ENCODE measurements at regions not wholly inside any gene's neighbourhood (a gene's known extent, or its start where the extent isn't known, plus 50 kb on each side); places are given as distances from the start of the nearest gene placed in this dataset.
"Not testable (repeated sequence)": the region's sequence is repeated elsewhere in the genome, so short reads cannot be mapped to it uniquely, and the experiment has no call there.

DNA sequence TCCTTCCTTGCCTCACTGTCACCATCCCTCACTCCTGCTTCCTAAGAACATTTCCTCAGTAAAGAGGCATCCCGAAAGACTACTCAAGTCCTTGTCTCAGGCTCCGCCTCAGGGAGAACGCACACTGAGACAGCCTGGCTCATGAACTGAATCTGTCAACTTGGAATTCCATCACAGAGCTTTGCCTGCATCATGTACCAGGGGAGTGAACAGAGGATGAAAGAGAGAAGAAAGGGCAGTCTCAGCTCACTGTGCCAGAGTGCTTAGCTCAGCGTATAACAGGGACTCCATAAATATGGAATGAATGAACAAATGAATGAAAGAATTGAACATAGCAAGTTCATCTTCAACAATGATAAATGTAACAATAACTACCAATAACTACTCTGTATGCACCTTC, 68.7 kb upstream of the SLC1A3 start:
- Mint-ChIP-seq H3K27me3 (peaks cover 8% of the 10 kb centered on the region), H3K27ac (no peak overlapping the region), H3K4me1 (no peaks in the 10 kb centered on the region), H3K9me3 (no peaks in the 10 kb centered on the region), H3K36me3 (ENCODE audit: low read depth) (no peaks in the 10 kb centered on the region), H3K4me3 (no peak overlapping the region)
- ChIA-PET POLR2A (no interaction called here), CTCF (no interaction called here)
- DNase-seq, result no peak

- ChIA-PET POLR2A (no interaction called here), CTCF (no interaction called here)
- no peaks in the 10 kb centered on the region for H3K4me1 Mint-ChIP-seq
- no peak overlapping the region for H3K27ac Mint-ChIP-seq
- no peaks in the 10 kb centered on the region for H3K27me3 Mint-ChIP-seq
- no peak overlapping the region for H3K4me3 Mint-ChIP-seq
- H3K9me3 Mint-ChIP-seq, result no peaks in the 10 kb centered on the region
- no peaks in the 10 kb centered on the region for H3K36me3 Mint-ChIP-seq (ENCODE audit: low read depth)
- DNase-seq, result no peak
Observed at GRCh38 chr5:36552651-36553393, 53.6 kb upstream of the SLC1A3 start.

DNA sequence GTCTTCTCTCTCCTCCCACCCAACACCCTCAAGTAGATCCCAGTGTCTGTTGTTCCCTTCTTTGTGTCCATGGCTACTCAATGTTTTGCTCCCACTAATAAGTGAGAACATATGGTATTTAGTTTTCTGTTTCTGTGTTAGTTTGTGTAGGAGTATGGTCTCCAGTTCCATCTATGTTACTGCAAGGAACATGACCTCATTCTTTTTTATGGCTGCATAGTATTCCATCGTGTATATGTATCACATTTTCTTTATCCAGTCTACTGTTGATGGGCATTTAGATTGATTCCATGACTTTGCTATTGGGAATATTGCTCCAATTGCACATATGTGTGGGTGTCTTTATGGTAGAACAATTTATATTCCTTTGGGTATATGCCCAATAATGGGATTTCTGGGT, 51.4 kb upstream of the SLC1A3 start:
- H3K9me3 Mint-ChIP-seq; CTCF ChIA-PET; POLR2A ChIA-PET; DNase-seq; H3K27me3 Mint-ChIP-seq; H3K4me1 Mint-ChIP-seq; H3K36me3 Mint-ChIP-seq (ENCODE audit: low read depth); H3K4me3 Mint-ChIP-seq; H3K27ac Mint-ChIP-seq: not testable (repeated sequence)
